ENCODE measurements at regions not wholly inside any gene's neighbourhood (a gene's known extent, or its start where the extent isn't known, plus 50 kb on each side); places are given as distances from the start of the nearest gene placed in this dataset.
"Not testable (repeated sequence)": the region's sequence is repeated elsewhere in the genome, so short reads cannot be mapped to it uniquely, and the experiment has no call there.

DNA sequence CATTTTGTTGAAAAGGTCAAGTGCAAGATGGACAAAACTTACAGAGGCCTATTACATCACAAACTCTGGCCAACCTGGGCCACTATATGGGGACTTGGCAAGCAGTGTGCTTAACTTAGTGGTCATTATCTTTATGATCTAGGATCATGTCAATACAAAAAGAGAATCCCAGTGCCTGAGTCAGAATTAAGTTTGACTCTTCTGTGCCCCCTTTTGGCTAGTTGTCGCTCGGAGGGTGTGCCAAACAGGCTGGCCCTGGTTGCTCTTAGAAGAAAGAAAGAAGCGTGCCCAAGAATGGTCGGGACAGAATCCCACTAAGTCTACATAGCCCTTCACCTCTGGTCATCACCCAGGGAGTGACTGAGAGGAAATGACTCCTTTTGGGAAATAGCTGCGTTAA is 100.1 kb downstream of the EIF4E start:
- DNase-seq (ENCODE audit: low read depth in 4 of 4, low spot score in 1 of 4): peak in 2 of 4 experiments; percentile 3 to 10

- no peak for DNase-seq (ENCODE audit: low read depth in 4 of 4, low spot score in 1 of 4)
Observed at GRCh38 chr4:98827661-98828060, 101.3 kb downstream of the EIF4E start.

DNA sequence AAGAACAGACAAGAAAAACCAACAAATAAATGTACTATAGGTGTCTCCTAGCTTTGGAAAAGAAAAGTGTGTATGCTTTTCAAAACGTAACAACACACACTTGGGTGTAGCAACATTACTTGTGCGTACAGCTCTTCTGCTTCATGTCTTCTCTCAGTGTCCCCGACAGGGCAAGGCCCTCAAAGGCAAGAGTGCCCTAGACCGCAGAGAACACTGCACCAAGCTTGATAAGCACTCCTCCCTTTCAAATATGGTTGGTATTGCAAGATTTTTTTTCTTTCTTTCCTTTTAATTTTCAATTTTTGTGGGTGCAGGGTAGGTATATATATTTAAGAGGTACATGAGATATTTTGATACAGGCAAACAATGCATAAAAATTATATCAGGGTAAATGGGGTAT is 106.8 kb downstream of the EIF4E start:
- no peak for DNase-seq (ENCODE audit: low read depth in 4 of 4, low spot score in 1 of 4)

GRCh38 chr4:98818116-98818515 is 110.8 kb downstream of the EIF4E start:
- DNase-seq (ENCODE audit: low read depth in 4 of 4, low spot score in 1 of 4): not testable (repeated sequence)

DNA sequence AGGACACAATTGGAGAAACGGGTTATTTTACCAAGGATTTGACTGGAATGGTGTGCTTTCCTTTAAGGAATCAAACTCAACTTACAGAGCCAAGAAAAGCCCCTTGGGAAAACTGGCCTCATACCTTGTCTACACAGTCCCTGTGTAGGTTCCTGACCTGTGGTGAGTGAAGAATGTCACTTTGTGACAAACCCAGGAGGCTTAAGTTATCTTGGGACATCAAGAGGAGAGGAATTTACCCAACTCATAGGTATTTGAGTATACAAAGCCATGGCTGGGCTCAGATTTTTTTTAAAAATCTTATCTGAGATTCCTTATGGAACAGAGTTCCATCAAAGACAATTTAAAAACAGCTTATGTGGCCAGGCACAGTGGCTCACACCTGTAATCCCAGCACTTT is 112.1 kb downstream of the EIF4E start:
- no peak for DNase-seq (ENCODE audit: low read depth in 4 of 4, low spot score in 1 of 4)

DNA sequence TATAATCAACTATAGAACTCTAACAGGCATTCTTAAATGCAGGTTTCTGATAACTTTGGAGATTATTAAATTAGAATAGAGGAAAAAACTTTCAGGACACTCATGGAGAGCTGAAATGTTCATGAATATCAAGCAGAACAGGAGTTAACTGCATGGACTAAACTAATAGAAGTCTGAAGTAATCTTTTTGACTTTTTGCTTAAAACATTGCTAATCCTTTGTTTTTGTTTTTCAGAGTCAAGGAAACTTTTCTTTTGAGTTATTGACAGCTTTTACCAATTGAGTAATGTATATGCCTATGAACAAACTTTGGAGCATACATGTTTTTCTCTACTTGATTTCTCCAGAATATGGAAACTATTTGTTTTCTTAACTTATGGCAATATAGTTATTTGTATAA is 112.5 kb downstream of the EIF4E start:
- no peak for DNase-seq (ENCODE audit: low read depth in 4 of 4, low spot score in 1 of 4)

- no peak for DNase-seq (ENCODE audit: low read depth in 4 of 4, low spot score in 1 of 4)
Observed at GRCh38 chr4:98804403-98804802, 124.5 kb downstream of the EIF4E start.

DNA sequence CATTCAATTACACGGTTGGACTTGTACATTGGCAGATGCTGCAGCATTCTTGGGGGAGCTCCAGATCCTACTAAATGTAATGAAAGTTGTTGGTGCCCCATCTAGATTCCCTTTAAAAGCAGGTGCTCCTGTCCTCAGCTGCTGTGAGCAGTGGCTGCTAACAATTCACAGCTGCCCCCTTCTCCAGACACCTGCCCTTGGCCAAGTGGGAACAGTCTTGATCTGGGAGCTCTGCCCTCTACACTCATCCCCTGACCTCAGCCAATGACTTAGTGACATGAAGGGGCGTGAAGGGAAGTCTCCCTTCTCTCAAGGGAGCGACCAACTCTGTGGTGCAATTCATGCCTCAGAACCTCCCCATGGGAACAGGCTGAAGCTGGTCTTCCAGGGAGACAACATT is 125.7 kb downstream of the EIF4E start:
- DNase-seq (ENCODE audit: low read depth in 4 of 4, low spot score in 1 of 4): no peak

- no peak for DNase-seq (ENCODE audit: low read depth in 4 of 4, low spot score in 1 of 4)
Observed at GRCh38 chr4:98802770-98803198, 126.1 kb downstream of the EIF4E start.

GRCh38 chr4:98801259-98801725 is 127.6 kb downstream of the EIF4E start:
- no peak for DNase-seq (ENCODE audit: low read depth in 4 of 4, low spot score in 1 of 4)

- DNase-seq (ENCODE audit: low read depth in 4 of 4, low spot score in 1 of 4): no peak
Observed at GRCh38 chr4:98796991-98797390, 131.9 kb downstream of the EIF4E start.

DNA sequence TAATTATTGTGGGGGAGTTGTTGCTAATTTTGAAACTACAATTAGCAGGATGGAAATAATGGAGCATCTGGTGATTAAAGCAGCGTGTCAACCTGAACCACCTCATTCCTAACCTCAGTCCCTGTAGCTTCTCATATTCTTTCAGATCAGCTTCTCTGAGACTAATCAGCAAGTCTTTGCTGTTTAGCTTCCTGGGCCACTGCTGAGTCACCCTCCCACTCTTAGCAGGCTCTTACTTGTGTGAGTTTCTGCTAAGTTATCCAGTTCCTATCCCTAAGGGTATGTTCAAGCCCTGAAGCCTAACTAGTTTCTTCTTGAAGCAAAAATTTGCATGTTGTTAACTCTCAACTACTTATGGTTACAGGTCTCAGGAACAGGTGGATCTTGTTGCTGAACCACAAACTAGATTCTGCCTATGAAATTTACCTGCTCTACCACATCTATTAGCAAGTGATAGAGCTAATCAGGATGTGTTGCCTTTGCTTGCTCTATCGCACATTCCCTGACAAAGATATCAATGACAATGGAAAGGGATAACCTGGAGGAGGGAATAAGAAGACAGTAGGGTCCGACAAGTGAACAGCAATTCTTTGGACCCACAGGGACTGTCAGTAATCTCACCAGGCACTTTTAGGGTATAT is 134.2 kb downstream of the EIF4E start:
- peak; percentile 15 to 40 (median 27) for DNase-seq (ENCODE audit: low read depth in 4 of 4, low spot score in 1 of 4)

DNA sequence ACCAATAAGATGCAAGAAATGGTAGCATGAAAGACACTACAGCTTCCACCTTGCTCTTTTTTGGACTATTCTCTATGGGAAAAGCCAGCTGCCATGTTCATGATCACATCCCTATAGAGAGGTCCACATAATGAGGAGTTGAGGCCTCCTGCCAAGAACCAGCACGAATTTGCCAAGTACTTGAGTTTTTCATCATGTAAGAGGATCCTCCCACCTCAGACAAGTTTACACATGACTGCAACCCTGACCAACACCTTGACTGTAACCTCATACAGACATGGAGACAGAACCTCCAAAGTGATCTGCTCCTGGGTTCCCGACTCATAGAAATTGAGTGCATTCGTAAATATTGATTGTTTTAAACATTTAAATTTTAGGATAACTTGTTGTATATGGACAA is 135.2 kb upstream of the TSPAN5 start:
- DNase-seq (ENCODE audit: low read depth in 4 of 4, low spot score in 1 of 4): no peak

- DNase-seq (ENCODE audit: low read depth in 4 of 4, low spot score in 1 of 4): no peak
Observed at GRCh38 chr4:98786866-98787265, 128.5 kb upstream of the TSPAN5 start.

DNA sequence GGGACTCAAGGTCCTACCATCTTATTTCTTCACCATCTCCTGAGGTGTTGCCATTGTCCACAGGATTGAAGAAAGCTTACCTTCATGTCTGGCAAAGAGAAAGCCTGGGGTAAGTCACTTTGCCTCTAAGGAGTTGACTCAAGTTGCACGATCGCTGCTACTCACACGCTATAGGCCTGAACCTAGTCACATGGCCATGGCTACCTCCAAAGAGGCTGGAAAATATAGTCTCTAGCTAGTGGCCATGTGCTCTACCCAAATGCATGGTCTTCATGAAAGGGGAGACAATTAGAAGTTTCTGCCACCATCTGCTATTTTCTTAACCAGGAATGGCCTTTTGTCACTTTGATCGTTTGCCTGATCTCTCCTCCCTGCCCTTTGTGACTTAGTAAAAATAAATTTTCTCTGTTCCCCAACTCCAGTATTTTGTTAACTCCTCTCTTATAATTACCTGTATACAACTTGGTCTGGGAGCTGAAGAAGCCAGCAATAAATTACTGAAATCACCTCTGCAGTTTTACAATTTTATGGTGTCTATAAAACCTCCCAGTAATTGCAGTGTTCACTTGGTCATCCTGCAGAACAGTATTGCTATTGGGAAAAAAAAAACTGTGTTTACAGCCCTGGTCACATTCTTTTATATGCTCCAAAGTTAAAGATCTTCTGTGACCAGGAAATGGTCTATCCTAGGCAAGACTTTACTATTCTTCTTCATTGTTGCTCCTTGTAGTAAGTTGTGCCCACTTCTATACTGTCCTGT is 126.7 kb upstream of the TSPAN5 start:
- no peak for DNase-seq (ENCODE audit: low read depth in 4 of 4, low spot score in 1 of 4)

DNA sequence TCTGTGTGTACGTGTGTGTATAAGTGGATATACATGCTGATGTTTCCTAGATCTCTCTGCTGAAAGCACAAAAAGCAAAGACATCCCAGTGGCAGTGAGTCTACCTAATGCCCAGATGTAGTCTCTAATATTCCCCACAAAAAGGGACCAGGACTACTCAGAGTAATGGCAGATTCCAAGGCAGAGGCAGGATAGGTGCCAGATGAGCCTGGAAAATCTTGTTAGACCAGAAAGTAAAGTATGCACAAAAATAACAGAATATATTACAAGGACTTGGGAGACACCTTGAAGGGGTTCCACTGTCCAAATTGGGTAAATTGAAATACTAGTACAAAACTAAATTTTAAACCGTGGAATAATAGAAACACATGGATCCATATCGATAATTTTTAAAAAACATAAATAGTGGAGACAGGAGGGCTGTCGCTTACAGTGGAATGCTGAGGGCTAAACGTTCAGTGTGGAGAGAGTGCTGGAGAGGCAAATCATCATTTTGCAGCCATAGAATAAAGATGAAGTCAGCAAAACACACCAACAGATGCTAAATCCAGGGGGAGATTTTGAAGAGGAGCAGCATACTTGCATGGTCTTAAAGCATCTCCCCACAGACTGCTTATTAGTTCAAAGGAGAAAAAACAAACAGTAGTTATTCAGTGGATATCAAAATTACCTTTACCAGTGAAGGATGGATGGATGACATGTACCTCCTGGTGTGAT is 123.4 kb upstream of the TSPAN5 start:
- DNase-seq (ENCODE audit: low read depth in 4 of 4, low spot score in 1 of 4): no peak

GRCh38 chr4:98780926-98781325 is 122.5 kb upstream of the TSPAN5 start:
- DNase-seq (ENCODE audit: low read depth in 4 of 4, low spot score in 1 of 4): no peak

GRCh38 chr4:98779088-98779487 is 120.7 kb upstream of the TSPAN5 start:
- DNase-seq (ENCODE audit: low read depth in 4 of 4, low spot score in 1 of 4): no peak

GRCh38 chr4:98778206-98778605 is 119.8 kb upstream of the TSPAN5 start:
- DNase-seq (ENCODE audit: low read depth in 4 of 4, low spot score in 1 of 4): no peak

DNA sequence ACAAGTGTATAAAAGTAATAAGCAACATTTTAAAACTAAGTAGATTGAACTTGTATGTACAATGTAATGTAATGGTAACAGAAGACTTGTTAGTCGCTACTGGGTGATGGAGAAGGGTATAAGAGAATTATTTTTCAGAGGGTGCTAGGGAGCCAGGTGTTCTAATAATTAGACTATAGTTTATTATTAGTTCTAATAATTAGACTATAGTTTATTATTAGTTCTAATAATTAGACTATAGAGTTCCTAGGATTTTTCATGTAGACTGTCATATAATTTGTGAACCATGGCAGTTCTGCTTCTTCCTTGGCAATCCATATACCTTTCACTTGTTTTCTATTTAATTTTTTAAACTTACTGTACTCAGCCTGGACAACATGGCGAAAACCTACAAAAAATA is 117.3 kb upstream of the TSPAN5 start:
- DNase-seq (ENCODE audit: low read depth in 4 of 4, low spot score in 1 of 4): no peak

GRCh38 chr4:98773638-98774037 is 115.2 kb upstream of the TSPAN5 start:
- DNase-seq (ENCODE audit: low read depth in 4 of 4, low spot score in 1 of 4): no peak

Measured in stimulated activated CD4-positive, alpha-beta T cell treated with anti-CD3 and anti-CD28 coated beads, Interleukin-1b, Interleukin-23, amount 100 ng/mL, for 24 hours (primary cell).